HCT116 (cell line): ENCODE measurements at regions not wholly inside any gene's neighbourhood (a gene's known extent, or its start where the extent isn't known, plus 50 kb on each side); places are given as distances from the start of the nearest gene placed in this dataset.

Source experiments
- ATAC-seq: fragments of 200-7000 bp; cut with Tn5 transposase; 2 replicates; pipeline ENCODE4 v1.9.1; 2020; ENCODE audit warnings: mild to moderate bottlenecking, moderate library complexity
- BruUV-seq: library from RNA; stranded (reverse); fragments of 400-500 nt; replicated peaks from 2 replicates; lab custom pipeline; 2021; lab: Mats Ljungman, UMichigan
- CTCF ChIA-PET: fragments of 300-600 bp; sonication (Branson Sonifier 250); formaldehyde crosslinking; loops from one replicate; lab custom pipeline; 2021; ENCODE audit warnings: antibody characterized with exemption; lab: Charles Lee
- POLR2A ChIA-PET: fragments of 300-600, 350-600 bp; sonication (Branson Sonifier 250); formaldehyde crosslinking; loops from one replicate; lab custom pipeline; 2021; ENCODE audit warnings: antibody characterized with exemption; lab: Charles Lee
- RAD21 ChIA-PET, 2 experiments: fragments of 300-600 bp; sonication (Branson Sonifier 250); formaldehyde crosslinking; loops; one replicate each; lab custom pipeline; 2023; ENCODE audit warnings: low total read pairs in 2 of 2; ENCODE audit not compliant: uncharacterized antibody in 2 of 2, unreplicated experiment in 2 of 2, low non-redundant PET in 1 of 2; lab: Charles Lee
- DNase-seq: peaks from one replicate; pipeline ENCODE4 v3.0.0-alpha.2; 2010; ENCODE audit warnings: low read depth, low spot score
- H2AFZ ChIP-seq: fragments of 200-600 bp; shearing (Covaris generic), sonication (generic); 2 replicates; pipeline ENCODE4 v1.6.1; 2017; ENCODE audit warnings: low read depth, mixed run types, mixed read lengths, antibody characterized with exemption, low read length; ENCODE audit not compliant: poor library complexity, severe bottlenecking
- H3K27ac ChIP-seq: 2 replicates; pipeline ENCODE4 v1.5.1; 2012; ENCODE audit warnings: low read depth, low read length
- H3K27me3 ChIP-seq: fragments of 200-600 bp; sonication (generic); 2 replicates; pipeline ENCODE4 v1.6.1; 2016; ENCODE audit warnings: mixed run types, low read length, mixed read lengths; ENCODE audit not compliant: insufficient read depth
- H3K36me3 ChIP-seq, 2 experiments: fragments of 200-500 bp in 1 of 2; fragments of 200-600 bp in 1 of 2; sonication (Bioruptor generic) in 1 of 2; sonication (generic) in 1 of 2; 2 replicates each; pipeline versions ENCODE4 v1.5.1 to v1.6.1; 2014 to 2016; ENCODE audit warnings: low read length in 2 of 2, inconsistent platforms in 1 of 2, mixed read lengths in 1 of 2, mixed run types in 1 of 2; ENCODE audit not compliant: insufficient read depth in 2 of 2, control insufficient read depth in 1 of 2
- H3K4me1 ChIP-seq, 2 experiments: fragments of 200-600 bp in 1 of 2; sonication (generic) in 1 of 2; 2 replicates each; pipeline versions ENCODE4 v1.5.1 to v1.6.1; 2012 to 2017; ENCODE audit warnings: low read length in 2 of 2, inconsistent platforms in 1 of 2, mild to moderate bottlenecking in 1 of 2, mixed read lengths in 1 of 2, mixed run types in 1 of 2, moderate library complexity in 1 of 2; ENCODE audit not compliant: insufficient read depth in 2 of 2, control insufficient read depth in 1 of 2
- H3K4me2 ChIP-seq: fragments of 200-600 bp; sonication (generic); 2 replicates; pipeline ENCODE4 v1.6.1; 2017; ENCODE audit warnings: mixed run types, low read length, mixed read lengths
- H3K4me3 ChIP-seq, 2 experiments: fragments of 200-600 bp in 1 of 2; sonication (generic) in 1 of 2; replicated peaks in 1 of 2; 2 replicates each; pipeline ENCODE4 v1.5.1; 2011 to 2016; ENCODE audit warnings: low read length in 2 of 2, control low read depth in 1 of 2, low read depth in 1 of 2, mild to moderate bottlenecking in 1 of 2, mixed read lengths in 1 of 2, mixed run types in 1 of 2
- H3K79me2 ChIP-seq: fragments of 200-600 bp; sonication (generic); 2 replicates; pipeline ENCODE4 v1.6.1; 2017; ENCODE audit warnings: mild to moderate bottlenecking, mixed run types, low read length, moderate library complexity, mixed read lengths; ENCODE audit not compliant: insufficient read depth
- H3K9ac ChIP-seq: fragments of 200-600 bp; sonication (generic); 2 replicates; pipeline ENCODE4 v1.6.1; 2016; ENCODE audit warnings: low read length, mixed read lengths
- H3K9me2 ChIP-seq: fragments of 200-600 bp; sonication (generic), shearing (Covaris generic); 2 replicates; pipeline ENCODE4 v1.6.1; 2017; ENCODE audit warnings: mixed run types, mild to moderate bottlenecking, moderate library complexity; ENCODE audit not compliant: insufficient read depth
- H3K9me3 ChIP-seq, 2 experiments: fragments of 200-500 bp in 1 of 2; fragments of 200-600 bp in 1 of 2; sonication (Bioruptor generic) in 1 of 2; sonication (generic) in 1 of 2; 2 replicates each; pipeline ENCODE4 v1.6.1; 2014 to 2017; ENCODE audit warnings: low read length in 2 of 2, mixed read lengths in 2 of 2, inconsistent platforms in 1 of 2, low read depth in 1 of 2, mild to moderate bottlenecking in 1 of 2, mixed run types in 1 of 2, moderate library complexity in 1 of 2; ENCODE audit not compliant: control insufficient read depth in 1 of 2, insufficient read depth in 1 of 2
- H4K20me1 ChIP-seq: fragments of 200-600 bp; sonication (generic), shearing (Covaris generic); 2 replicates; pipeline ENCODE4 v1.6.1; 2017; ENCODE audit warnings: mixed run types, mild to moderate bottlenecking, moderate library complexity; ENCODE audit not compliant: insufficient read depth
- CBX3 ChIP-seq: IDR thresholded peaks from 2 replicates; pipeline ENCODE4 v1.6.1; 2012; ENCODE audit warnings: low read depth
- CEBPB ChIP-seq: IDR thresholded peaks from 2 replicates; pipeline ENCODE4 v1.6.1; 2012; ENCODE audit warnings: low read depth
- CTCF ChIP-seq, 3 experiments: fragments of 200-600 bp in 1 of 3; sonication (generic) in 1 of 3; IDR thresholded peaks in 2 of 3; conservative IDR thresholded peaks in 1 of 3; 2 replicates each; pipeline ENCODE4 v1.5.1; 2012 to 2017; ENCODE audit warnings: low read depth in 2 of 3, low read length in 2 of 3, antibody characterized with exemption in 1 of 3, borderline replicate concordance in 1 of 3, control low read depth in 1 of 3, mild to moderate bottlenecking in 1 of 3, mixed read lengths in 1 of 3, mixed run types in 1 of 3, moderate library complexity in 1 of 3; ENCODE audit not compliant: insufficient read depth in 1 of 3
- EGR1 ChIP-seq: IDR thresholded peaks from 2 replicates; pipeline ENCODE4 v1.6.1; 2012; ENCODE audit warnings: low read depth
- ELF1 ChIP-seq: IDR thresholded peaks from 2 replicates; pipeline ENCODE4 v1.6.1; 2012; ENCODE audit warnings: low read depth, borderline replicate concordance
- EZH2 ChIP-seq: fragments of 200-600 bp; sonication (generic); IDR thresholded peaks from 2 replicates; pipeline ENCODE4 v1.6.1; 2017; ENCODE audit warnings: antibody characterized with exemption, mixed run types
- FOSL1 ChIP-seq: IDR thresholded peaks from 2 replicates; pipeline ENCODE4 v1.6.1; 2012; ENCODE audit warnings: low read depth
- JUND ChIP-seq: IDR thresholded peaks from 2 replicates; pipeline ENCODE4 v1.6.1; 2012
- MAX ChIP-seq: IDR thresholded peaks from 2 replicates; pipeline ENCODE4 v1.6.1; 2012
- POLR2A ChIP-seq: IDR thresholded peaks from 2 replicates; pipeline ENCODE4 v1.7.0; 2011; ENCODE audit warnings: borderline replicate concordance; ENCODE audit not compliant: insufficient read depth, insufficient read length; ENCODE audit errors: extremely low read depth
- REST ChIP-seq: IDR thresholded peaks from 2 replicates; pipeline ENCODE4 v1.6.1; 2012; ENCODE audit warnings: low read depth
- SP1 ChIP-seq: IDR thresholded peaks from 2 replicates; pipeline ENCODE4 v1.6.1; 2012; ENCODE audit warnings: low read depth
- SRF ChIP-seq: IDR thresholded peaks from 2 replicates; pipeline ENCODE4 v1.6.1; 2012; ENCODE audit warnings: low read depth
- TCF7L2 ChIP-seq: IDR thresholded peaks from 2 replicates; pipeline ENCODE4 v1.7.0; 2011; ENCODE audit warnings: borderline replicate concordance, inconsistent platforms; ENCODE audit not compliant: insufficient read depth, insufficient read length; ENCODE audit errors: extremely low read depth
- YY1 ChIP-seq: IDR thresholded peaks from 2 replicates; pipeline ENCODE4 v1.6.1; 2011; ENCODE audit warnings: low read length, low read depth, moderate library complexity, mild to moderate bottlenecking; ENCODE audit not compliant: insufficient replicate concordance; ENCODE audit errors: extremely low read depth
- ZBTB33 ChIP-seq: IDR thresholded peaks from 2 replicates; pipeline ENCODE4 v1.6.1; 2011; ENCODE audit warnings: mild to moderate bottlenecking, low read length, moderate library complexity; ENCODE audit not compliant: insufficient replicate concordance; ENCODE audit errors: extremely low read depth
- ZFX ChIP-seq: fragments of 450-650 bp; IDR thresholded peaks from 2 replicates; pipeline ENCODE4 v1.6.1; 2017
- ZNF274 ChIP-seq: fragments of 200-500 bp; sonication (Bioruptor generic); IDR thresholded peaks from 2 replicates; pipeline ENCODE4 v1.6.1; 2014; ENCODE audit warnings: mild to moderate bottlenecking, low read depth, low read length, inconsistent platforms
- intact Hi-C: fragments of 100-400 bp; cut with micrococcal nuclease; formaldehyde crosslinking; loops from 2 replicates; pipeline ENCODE4 v1.10.0; 2022

GRCh38 chr3:86303935-86304334 is 687.0 kb downstream of the VGLL3 start (continued):
- TF ChIP-seq ZBTB33: no peak
- TF ChIP-seq TCF7L2: no peak
- TF ChIP-seq YY1: no peak
- TF ChIP-seq JUND: no peak
- no peak for TF ChIP-seq MAX
- no peak for TF ChIP-seq POLR2A

- Histone ChIP-seq H4K20me1 (no peaks in the 10 kb centered on the region), H2AFZ (no peak overlapping the region), H3K9me3 (peaks cover 0 to 13% of the 10 kb centered on the region in 2 experiments; a peak in 2 of 4 replicates), H3K4me2 (no peak overlapping the region), H3K27me3 (no peaks in the 10 kb centered on the region), H3K9me2 (no peaks in the 10 kb centered on the region), H3K9ac (no peak overlapping the region), H3K4me1 (no peaks in the 10 kb centered on the region), H3K4me3 (no peak overlapping the region), H3K36me3 (no peaks in the 10 kb centered on the region), H3K79me2 (no peaks in the 10 kb centered on the region), H3K27ac (no peak overlapping the region)
- POLR2A ChIA-PET: no interaction called here
- BruUV-seq: no TSS peak
- CTCF ChIA-PET: no interaction called here
- RAD21 ChIA-PET: no interaction called here
- ATAC-seq (no peak), DNase-seq (no peak)
- intact Hi-C loops: no loop called here
- no peak for TF ChIP-seq ZFX
- TF ChIP-seq CBX3: no peak
- no peak for TF ChIP-seq CEBPB
- no peak for TF ChIP-seq CTCF (IDR thresholded peaks at IDR 0.05 in 2 of 3, conservative IDR thresholded peaks at IDR 0.05 in 1 of 3; ENCODE audit: borderline replicate concordance in 1 of 3, insufficient read depth in 1 of 3, low read depth in 2 of 3, low read length in 2 of 3)
- no peak for TF ChIP-seq POLR2A
- no peak for TF ChIP-seq SP1
- no peak for TF ChIP-seq FOSL1
- TF ChIP-seq MAX: no peak
- no peak for TF ChIP-seq TCF7L2
- TF ChIP-seq ELF1: no peak
- TF ChIP-seq ZNF274: no peak
- TF ChIP-seq EGR1: no peak
- TF ChIP-seq JUND: no peak
- TF ChIP-seq SRF: no peak
- no peak for TF ChIP-seq REST
- no peak for TF ChIP-seq EZH2
Measured at GRCh38 chr3:86282106-86282787, 708.7 kb downstream of the VGLL3 start.
